Keratinocyte (primary cell): ENCODE measurements at regions not wholly inside any gene's neighbourhood (a gene's known extent, or its start where the extent isn't known, plus 50 kb on each side); places are given as distances from the start of the nearest gene placed in this dataset.

Source experiments
- DNase-seq: peaks from one replicate; pipeline ENCODE4 v3.0.0-alpha.2; 2011; ENCODE audit warnings: low read depth, missing footprints, low spot score
- FAIRE-seq: peaks from 2 replicates; lab custom pipeline; 2011; peaks lifted over from hg19 to GRCh38; lab: Jason Lieb, UNC
- H2AFZ ChIP-seq: 2 replicates; pipeline ENCODE4 v1.6.0; 2012; ENCODE audit warnings: low read length, control low read depth, inconsistent platforms; ENCODE audit not compliant: control insufficient read depth
- H3K27ac ChIP-seq: 2 replicates; pipeline ENCODE4 v1.5.1; 2011; ENCODE audit warnings: low read length; ENCODE audit not compliant: control insufficient read depth, insufficient read depth
- H3K27me3 ChIP-seq: 3 replicates; pipeline ENCODE4 v1.6.0; 2011; ENCODE audit warnings: low read length; ENCODE audit not compliant: control insufficient read depth, insufficient read depth; ENCODE audit errors: extremely low read depth
- H3K36me3 ChIP-seq, 2 experiments: 2 replicates in 1 of 2; 3 replicates in 1 of 2; pipeline ENCODE4 v1.5.1; 2011; ENCODE audit warnings: low read length in 2 of 2, mild to moderate bottlenecking in 1 of 2; ENCODE audit not compliant: control insufficient read depth in 2 of 2, insufficient read depth in 2 of 2; ENCODE audit errors: extremely low read depth in 1 of 2
- H3K4me1 ChIP-seq: 3 replicates; pipeline ENCODE4 v1.5.1; 2011; ENCODE audit warnings: low read length; ENCODE audit not compliant: control insufficient read depth, insufficient read depth; ENCODE audit errors: extremely low read depth
- H3K4me2 ChIP-seq: 3 replicates; pipeline ENCODE4 v1.6.0; 2011; ENCODE audit warnings: low read depth, low read length; ENCODE audit not compliant: control insufficient read depth, insufficient read depth; ENCODE audit errors: extremely low read depth
- H3K4me3 ChIP-seq, 3 experiments: fragments of 200-600 bp in 1 of 3; sonication (generic) in 1 of 3; 2 replicates in 2 of 3; 3 replicates in 1 of 3; pipeline ENCODE4 v1.5.1; 2011 to 2016; ENCODE audit warnings: low read length in 3 of 3, mild to moderate bottlenecking in 3 of 3, control low read depth in 2 of 3, inconsistent platforms in 1 of 3, low read depth in 1 of 3, mixed read lengths in 1 of 3, mixed run types in 1 of 3, moderate library complexity in 1 of 3; ENCODE audit not compliant: control insufficient read depth in 2 of 3, insufficient read depth in 2 of 3; ENCODE audit errors: extremely low read depth in 1 of 3
- H3K79me2 ChIP-seq: 2 replicates; pipeline ENCODE4 v1.6.0; 2012; ENCODE audit warnings: low read length; ENCODE audit not compliant: control insufficient read depth, insufficient read depth
- H3K9ac ChIP-seq: 3 replicates; pipeline ENCODE4 v1.6.0; 2011; ENCODE audit warnings: low read length; ENCODE audit not compliant: control insufficient read depth, insufficient read depth; ENCODE audit errors: extremely low read depth
- H3K9me1 ChIP-seq: 3 replicates; pipeline ENCODE4 v1.6.0; 2011; ENCODE audit warnings: low read length; ENCODE audit not compliant: control insufficient read depth, insufficient read depth; ENCODE audit errors: extremely low read depth
- H3K9me3 ChIP-seq: 2 replicates; pipeline ENCODE4 v1.5.1; 2012; ENCODE audit warnings: low read depth, low read length; ENCODE audit not compliant: control insufficient read depth
- H4K20me1 ChIP-seq: 3 replicates; pipeline ENCODE4 v1.6.0; 2011; ENCODE audit warnings: low read length; ENCODE audit not compliant: control insufficient read depth, insufficient read depth; ENCODE audit errors: extremely low read depth
- EZH2 ChIP-seq: IDR thresholded peaks from one replicate; pipeline ENCODE4 v1.6.1; 2012; ENCODE audit warnings: inconsistent platforms, mild to moderate bottlenecking, low read length, moderate library complexity
- dilution Hi-C: fragments of 300-500 bp; cut with MboI; formaldehyde crosslinking; loops from one replicate; pipeline ENCODE4 v1.7.0; 2020; ENCODE audit warnings: low sequenced_read_pairs; ENCODE audit not compliant: extremely low pct_ligation_motif_present
- TF ChIP-seq, protein P1 (sequence below), 3 experiments: IDR thresholded peaks in 1 of 3; conservative IDR thresholded peaks in 1 of 3; optimal IDR thresholded peaks in 1 of 3; 2 replicates in 2 of 3; 3 replicates in 1 of 3; pipeline versions ENCODE3 to v1.5.1; 2011; ENCODE audit warnings: low read length in 3 of 3, mild to moderate bottlenecking in 3 of 3, moderate library complexity in 2 of 3, control low read depth in 1 of 3, inconsistent platforms in 1 of 3; ENCODE audit not compliant: insufficient read depth in 2 of 3; ENCODE audit errors: extremely low read depth in 1 of 3

DNA sequence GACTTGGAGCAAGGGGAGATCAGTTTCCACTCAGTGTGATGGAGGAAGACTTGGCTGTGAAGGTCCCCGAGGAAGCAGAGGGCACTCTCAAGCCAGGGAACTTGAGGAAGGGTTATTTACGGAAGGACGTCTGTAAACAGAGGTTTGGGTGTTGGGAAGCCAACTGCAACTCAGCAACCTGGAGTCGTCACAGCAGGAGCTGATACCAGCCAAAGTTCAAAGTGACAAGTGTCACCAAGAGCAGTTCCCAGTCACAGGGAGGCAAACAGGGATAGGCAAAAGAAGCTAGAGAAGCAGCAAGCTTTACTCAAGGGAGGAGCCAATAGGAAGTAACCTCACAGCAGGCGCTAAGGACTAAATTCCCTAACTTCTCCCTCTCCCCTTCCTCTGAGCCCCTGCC is 205.5 kb downstream of the EFNB2 start:
- Histone ChIP-seq H3K27ac (no peak overlapping the region), H3K4me3 (no peak overlapping the region), H3K9ac (no peak overlapping the region), H3K9me3 (no peaks in the 10 kb centered on the region), H3K4me1 (no peaks in the 10 kb centered on the region), H3K36me3 (no peaks in the 10 kb centered on the region), H3K9me1 (no peaks in the 10 kb centered on the region), H3K27me3 (no peaks in the 10 kb centered on the region), H2AFZ (no peak overlapping the region), H3K4me2 (no peak overlapping the region), H3K79me2 (no peaks in the 10 kb centered on the region), H4K20me1 (no peaks in the 10 kb centered on the region)
- DNase-seq (no peak), FAIRE-seq (no peak)
- TF ChIP-seq, protein P1, sequence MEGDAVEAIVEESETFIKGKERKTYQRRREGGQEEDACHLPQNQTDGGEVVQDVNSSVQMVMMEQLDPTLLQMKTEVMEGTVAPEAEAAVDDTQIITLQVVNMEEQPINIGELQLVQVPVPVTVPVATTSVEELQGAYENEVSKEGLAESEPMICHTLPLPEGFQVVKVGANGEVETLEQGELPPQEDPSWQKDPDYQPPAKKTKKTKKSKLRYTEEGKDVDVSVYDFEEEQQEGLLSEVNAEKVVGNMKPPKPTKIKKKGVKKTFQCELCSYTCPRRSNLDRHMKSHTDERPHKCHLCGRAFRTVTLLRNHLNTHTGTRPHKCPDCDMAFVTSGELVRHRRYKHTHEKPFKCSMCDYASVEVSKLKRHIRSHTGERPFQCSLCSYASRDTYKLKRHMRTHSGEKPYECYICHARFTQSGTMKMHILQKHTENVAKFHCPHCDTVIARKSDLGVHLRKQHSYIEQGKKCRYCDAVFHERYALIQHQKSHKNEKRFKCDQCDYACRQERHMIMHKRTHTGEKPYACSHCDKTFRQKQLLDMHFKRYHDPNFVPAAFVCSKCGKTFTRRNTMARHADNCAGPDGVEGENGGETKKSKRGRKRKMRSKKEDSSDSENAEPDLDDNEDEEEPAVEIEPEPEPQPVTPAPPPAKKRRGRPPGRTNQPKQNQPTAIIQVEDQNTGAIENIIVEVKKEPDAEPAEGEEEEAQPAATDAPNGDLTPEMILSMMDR (optimal IDR thresholded peaks at IDR 0.05 in 1 of 3, IDR thresholded peaks at IDR 0.05 in 1 of 3, conservative IDR thresholded peaks at IDR 0.05 in 1 of 3; ENCODE audit: extremely low read depth in 1 of 3, insufficient read depth in 2 of 3, low read length in 3 of 3): no peak
- dilution Hi-C loops: no loop called here

- Histone ChIP-seq H3K4me2 (no peak overlapping the region), H3K27me3 (no peaks in the 10 kb centered on the region), H3K79me2 (no peaks in the 10 kb centered on the region), H3K4me3 (no peak overlapping the region), H3K36me3 (no peaks in the 10 kb centered on the region), H4K20me1 (no peaks in the 10 kb centered on the region), H3K9ac (no peak overlapping the region), H2AFZ (no peak overlapping the region), H3K9me1 (no peaks in the 10 kb centered on the region), H3K4me1 (no peaks in the 10 kb centered on the region), H3K27ac (no peak overlapping the region), H3K9me3 (peaks cover 3% of the 10 kb centered on the region)
- TF ChIP-seq EZH2: no peak
- TF ChIP-seq, protein P1 (optimal IDR thresholded peaks at IDR 0.05 in 1 of 3, IDR thresholded peaks at IDR 0.05 in 1 of 3, conservative IDR thresholded peaks at IDR 0.05 in 1 of 3; ENCODE audit: extremely low read depth in 1 of 3, insufficient read depth in 2 of 3, low read length in 3 of 3): no peak
- dilution Hi-C loops: no loop called here
- DNase-seq (no peak), FAIRE-seq (no peak)
These were observed 208.7 kb downstream of the EFNB2 start for GRCh38 chr13:106326751-106327150.
